GM23338 (cell line): ENCODE measurements at regions not wholly inside any gene's neighbourhood (a gene's known extent, or its start where the extent isn't known, plus 50 kb on each side); places are given as distances from the start of the nearest gene placed in this dataset.

Experiments used
- ATAC-seq: fragments of 200-7000 bp; cut with Tn5 transposase; 3 replicates; pipeline ENCODE4 v1.9.1; 2020
- DNase-seq: peaks from one replicate; pipeline ENCODE4 v3.0.0-alpha.2; 2015; ENCODE audit warnings: low spot score
- H2AFZ ChIP-seq: fragments of 200-600 bp; sonication (generic); 2 replicates; pipeline ENCODE4 v1.8.0; 2016; ENCODE audit warnings: antibody characterized with exemption, mild to moderate bottlenecking, moderate library complexity
- H3F3A ChIP-seq: fragments of 200-600 bp; sonication (generic); replicated peaks from 2 replicates; pipeline ENCODE4 v1.8.0; 2017; ENCODE audit warnings: antibody characterized with exemption, mixed run types, low read depth
- H3K27ac ChIP-seq: fragments of 200-600 bp; sonication (generic); 2 replicates; pipeline ENCODE4 v1.6.1; 2016; ENCODE audit warnings: low read depth
- H3K27me3 ChIP-seq: fragments of 200-600 bp; sonication (generic); 2 replicates; pipeline ENCODE4 v1.8.0; 2016; ENCODE audit warnings: mild to moderate bottlenecking, mixed run types, moderate library complexity; ENCODE audit not compliant: insufficient read depth
- H3K36me3 ChIP-seq: fragments of 200-600 bp; sonication (generic); 2 replicates; pipeline ENCODE4 v1.8.0; 2016; ENCODE audit warnings: mild to moderate bottlenecking; ENCODE audit not compliant: insufficient read depth
- H3K4me1 ChIP-seq: fragments of 200-600 bp; sonication (generic); 2 replicates; pipeline ENCODE4 v1.8.0; 2016; ENCODE audit warnings: mild to moderate bottlenecking, moderate library complexity; ENCODE audit not compliant: insufficient read depth
- H3K4me2 ChIP-seq: fragments of 200-600 bp; sonication (generic); 2 replicates; pipeline ENCODE4 v1.7.1; 2017; ENCODE audit warnings: mixed run types
- H3K4me3 ChIP-seq: fragments of 200-600 bp; sonication (generic); 2 replicates; pipeline ENCODE4 v1.6.1; 2016; ENCODE audit warnings: mixed run types
- H3K79me2 ChIP-seq: fragments of 200-600 bp; sonication (generic); replicated peaks from 2 replicates; pipeline ENCODE4 v1.8.0; 2017; ENCODE audit warnings: mild to moderate bottlenecking; ENCODE audit not compliant: insufficient read depth
- H3K9me2 ChIP-seq: fragments of 200-600 bp; sonication (generic); 2 replicates; pipeline ENCODE4 v1.8.0; 2017; ENCODE audit not compliant: insufficient read depth
- H4K20me1 ChIP-seq: fragments of 200-600 bp; sonication (generic); replicated peaks from 2 replicates; pipeline ENCODE4 v1.8.0; 2017; ENCODE audit warnings: mild to moderate bottlenecking; ENCODE audit not compliant: insufficient read depth
- H3K27ac Mint-ChIP-seq: 2 replicates; pipeline ENCODE4 v1.8.0; 2020; ENCODE audit warnings: inconsistent platforms, mild to moderate bottlenecking, moderate library complexity, mixed read lengths
- H3K27me3 Mint-ChIP-seq: 3 replicates; pipeline ENCODE4 v1.8.0; 2022; ENCODE audit warnings: low read depth, mild to moderate bottlenecking, moderate library complexity, mixed read lengths, inconsistent platforms; ENCODE audit not compliant: insufficient read depth, poor library complexity
- H3K36me3 Mint-ChIP-seq: 3 replicates; pipeline ENCODE4 v1.8.0; 2021; ENCODE audit warnings: low read depth, mild to moderate bottlenecking, inconsistent platforms, moderate library complexity, mixed read lengths
- H3K4me1 Mint-ChIP-seq: 3 replicates; pipeline ENCODE4 v1.8.0; 2020; ENCODE audit warnings: mild to moderate bottlenecking, inconsistent platforms, mixed read lengths
- H3K4me3 Mint-ChIP-seq: 3 replicates; pipeline ENCODE4 v1.8.0; 2021; ENCODE audit warnings: moderate library complexity, mild to moderate bottlenecking, inconsistent platforms, mixed read lengths
- H3K9me3 Mint-ChIP-seq: 3 replicates; pipeline ENCODE4 v1.8.0; 2020; ENCODE audit warnings: moderate library complexity, mild to moderate bottlenecking, inconsistent platforms, mixed read lengths
- CREB1 ChIP-seq: fragments of 250-450 bp; sonication (Bioruptor Pico); IDR thresholded peaks from 2 replicates; pipeline ENCODE4 v1.5.0; 2020; ENCODE audit warnings: low read depth, mild to moderate bottlenecking, moderate library complexity
- CTCF ChIP-seq, 2 experiments: fragments of 200-600 bp in 1 of 2; sonication (generic) in 1 of 2; conservative IDR thresholded peaks; 2 replicates each; pipeline versions ENCODE4 v1.5.1 to v1.6.1; 2016 to 2017; ENCODE audit warnings: antibody characterized with exemption in 2 of 2, low read depth in 2 of 2, mild to moderate bottlenecking in 2 of 2, moderate library complexity in 1 of 2
- ETS1 ChIP-seq: IDR thresholded peaks from 2 replicates; pipeline ENCODE4 v1.6.1; 2016; ENCODE audit warnings: antibody characterized with exemption
- EZH2 ChIP-seq: fragments of 200-600 bp; sonication (generic); IDR thresholded peaks from one replicate; pipeline ENCODE4 v1.8.0; 2017; ENCODE audit warnings: antibody characterized with exemption, mild to moderate bottlenecking, low read depth; ENCODE audit not compliant: unreplicated experiment
- EZH2phosphoT487 ChIP-seq: fragments of 200-600 bp; sonication (generic); IDR thresholded peaks from one replicate; pipeline ENCODE4 v1.8.1; 2018; ENCODE audit warnings: antibody characterized with exemption; ENCODE audit not compliant: unreplicated experiment
- JUNB ChIP-seq: IDR thresholded peaks from one replicate; pipeline ENCODE4 v1.6.1; 2016; ENCODE audit warnings: antibody characterized with exemption; ENCODE audit not compliant: unreplicated experiment
- NANOG ChIP-seq: IDR thresholded peaks from 2 replicates; pipeline ENCODE4 v1.6.1; 2016; ENCODE audit warnings: antibody characterized with exemption, borderline replicate concordance
- POLR2AphosphoS5 ChIP-seq: IDR thresholded peaks from 2 replicates; pipeline ENCODE4 v1.6.1; 2016; ENCODE audit warnings: antibody characterized with exemption, low read depth
- STAT1 ChIP-seq: IDR thresholded peaks from one replicate; pipeline ENCODE4 v1.6.1; 2016; ENCODE audit warnings: antibody characterized with exemption; ENCODE audit not compliant: unreplicated experiment
- ZNF114 ChIP-seq: fragments of 250-450 bp; sonication (Bioruptor Pico); IDR thresholded peaks from 2 replicates; pipeline ENCODE4 v1.5.0; 2020; ENCODE audit warnings: mild to moderate bottlenecking, moderate library complexity
- ZNF331 ChIP-seq: fragments of 250-450 bp; sonication (Bioruptor Pico); IDR thresholded peaks from 2 replicates; pipeline ENCODE4 v1.5.0; 2020; ENCODE audit warnings: low read depth, mild to moderate bottlenecking, moderate library complexity
- ZNF462 ChIP-seq: fragments of 250-450 bp; sonication (Bioruptor Pico); IDR thresholded peaks from 2 replicates; pipeline ENCODE4 v1.5.0; 2020; ENCODE audit warnings: mild to moderate bottlenecking, moderate library complexity
- TF ChIP-seq, protein P1 (sequence below): IDR thresholded peaks from one replicate; pipeline ENCODE4 v1.6.1; 2018; ENCODE audit warnings: antibody characterized with exemption; ENCODE audit not compliant: unreplicated experiment

DNA sequence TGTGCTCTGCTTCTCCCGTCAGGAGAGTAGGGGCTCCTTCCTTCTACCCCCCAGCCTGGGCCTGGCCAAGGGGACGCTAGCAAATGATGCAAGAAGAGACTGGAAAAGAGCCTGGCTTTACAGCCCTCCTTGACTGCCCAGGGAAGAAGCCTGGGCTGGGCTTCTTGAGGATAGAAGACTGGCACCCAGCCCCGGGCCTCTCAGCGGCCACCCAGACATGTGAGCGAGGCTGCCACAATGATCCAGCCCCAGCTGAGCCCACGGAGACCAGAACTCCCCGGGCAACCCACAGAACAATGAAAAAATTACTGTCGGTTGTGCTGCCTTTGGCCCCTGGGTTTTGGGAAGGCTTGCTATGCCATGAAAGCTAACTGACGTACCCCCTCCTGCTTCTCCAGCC, 100.6 kb upstream of the PRR20G start:
- no peak overlapping the region for H3K4me2 ChIP-seq
- Mint-ChIP-seq H3K4me1 (peaks cover 3% of the 10 kb centered on the region; the same call in 2 of the 3 replicates), H3K36me3 (no peaks in the 10 kb centered on the region; the same call in 2 of the 3 replicates), H3K27me3 (peaks cover 7% of the 10 kb centered on the region), H3K9me3 (no peaks in the 10 kb centered on the region), H3K4me3 (no peak overlapping the region), H3K27ac (no peak overlapping the region)
- ATAC-seq (no peak), DNase-seq (no peak)
- H3K36me3 ChIP-seq = no peaks in the 10 kb centered on the region
- TF ChIP-seq POLR2AphosphoS5 (no peak), EZH2phosphoT487 (no peak), ZNF114 (CRISPR knock-in tag) (no peak), JUNB (no peak), NANOG (no peak), ZNF462 (CRISPR knock-in tag) (no peak), CTCF (conservative IDR thresholded peaks at IDR 0.05; ENCODE audit: low read depth in 2 of 2) (no peak), ZNF331 (CRISPR knock-in tag) (no peak), ETS1 (no peak), EZH2 (no peak), CREB1 (CRISPR knock-in tag) (no peak), STAT1 (no peak)
- TF ChIP-seq, protein P1, sequence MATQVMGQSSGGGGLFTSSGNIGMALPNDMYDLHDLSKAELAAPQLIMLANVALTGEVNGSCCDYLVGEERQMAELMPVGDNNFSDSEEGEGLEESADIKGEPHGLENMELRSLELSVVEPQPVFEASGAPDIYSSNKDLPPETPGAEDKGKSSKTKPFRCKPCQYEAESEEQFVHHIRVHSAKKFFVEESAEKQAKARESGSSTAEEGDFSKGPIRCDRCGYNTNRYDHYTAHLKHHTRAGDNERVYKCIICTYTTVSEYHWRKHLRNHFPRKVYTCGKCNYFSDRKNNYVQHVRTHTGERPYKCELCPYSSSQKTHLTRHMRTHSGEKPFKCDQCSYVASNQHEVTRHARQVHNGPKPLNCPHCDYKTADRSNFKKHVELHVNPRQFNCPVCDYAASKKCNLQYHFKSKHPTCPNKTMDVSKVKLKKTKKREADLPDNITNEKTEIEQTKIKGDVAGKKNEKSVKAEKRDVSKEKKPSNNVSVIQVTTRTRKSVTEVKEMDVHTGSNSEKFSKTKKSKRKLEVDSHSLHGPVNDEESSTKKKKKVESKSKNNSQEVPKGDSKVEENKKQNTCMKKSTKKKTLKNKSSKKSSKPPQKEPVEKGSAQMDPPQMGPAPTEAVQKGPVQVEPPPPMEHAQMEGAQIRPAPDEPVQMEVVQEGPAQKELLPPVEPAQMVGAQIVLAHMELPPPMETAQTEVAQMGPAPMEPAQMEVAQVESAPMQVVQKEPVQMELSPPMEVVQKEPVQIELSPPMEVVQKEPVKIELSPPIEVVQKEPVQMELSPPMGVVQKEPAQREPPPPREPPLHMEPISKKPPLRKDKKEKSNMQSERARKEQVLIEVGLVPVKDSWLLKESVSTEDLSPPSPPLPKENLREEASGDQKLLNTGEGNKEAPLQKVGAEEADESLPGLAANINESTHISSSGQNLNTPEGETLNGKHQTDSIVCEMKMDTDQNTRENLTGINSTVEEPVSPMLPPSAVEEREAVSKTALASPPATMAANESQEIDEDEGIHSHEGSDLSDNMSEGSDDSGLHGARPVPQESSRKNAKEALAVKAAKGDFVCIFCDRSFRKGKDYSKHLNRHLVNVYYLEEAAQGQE = no peak
- H3K4me1 ChIP-seq = no peaks in the 10 kb centered on the region
- no peak overlapping the region for H3K4me3 ChIP-seq
- H2AFZ ChIP-seq = no peak overlapping the region
- no peaks in the 10 kb centered on the region for H4K20me1 ChIP-seq
- no peaks in the 10 kb centered on the region for H3K79me2 ChIP-seq
- H3K27me3 ChIP-seq = no peaks in the 10 kb centered on the region
- H3F3A ChIP-seq = no peaks in the 10 kb centered on the region
- H3K27ac ChIP-seq = no peak overlapping the region
- H3K9me2 ChIP-seq = no peaks in the 10 kb centered on the region
